GM19328 (cell line): ENCODE measurements at regions not wholly inside any gene's neighbourhood (a gene's known extent, or its start where the extent isn't known, plus 50 kb on each side); places are given as distances from the start of the nearest gene placed in this dataset.

Experiments used
- ATAC-seq: cut with Tn5 transposase; IDR thresholded peaks from one replicate; pipeline ENCODE4 v1.9.1; 2021; ENCODE audit warnings: mild to moderate bottlenecking, moderate library complexity; ENCODE audit not compliant: unreplicated experiment

GRCh38 chr18:8962855-8963635, 139.5 kb upstream of the NDUFV2 start:
- ATAC-seq = no peak

- ATAC-seq = no peak
These were observed 138.6 kb upstream of the NDUFV2 start for GRCh38 chr18:8963876-8964275.

- no peak for ATAC-seq
These were observed 137.1 kb upstream of the NDUFV2 start for GRCh38 chr18:8965398-8965797.

- no peak for ATAC-seq
These were observed 135.7 kb upstream of the NDUFV2 start for GRCh38 chr18:8966821-8967220.

GRCh38 chr18:8967573-8967972, 134.9 kb upstream of the NDUFV2 start:
- ATAC-seq = no peak

- no peak for ATAC-seq
These were observed 132.7 kb upstream of the NDUFV2 start for GRCh38 chr18:8969639-8970390.

GRCh38 chr18:8970843-8971242, 131.7 kb upstream of the NDUFV2 start:
- no peak for ATAC-seq

GRCh38 chr18:8972116-8972515, 130.4 kb upstream of the NDUFV2 start:
- ATAC-seq = no peak

GRCh38 chr18:8974279-8974678, 128.2 kb upstream of the NDUFV2 start:
- ATAC-seq = no peak

- ATAC-seq = no peak
These were observed 127.8 kb upstream of the NDUFV2 start for GRCh38 chr18:8974696-8975095.

- ATAC-seq = no peak
These were observed 126.9 kb upstream of the NDUFV2 start for GRCh38 chr18:8975624-8976023.

- ATAC-seq = no peak
These were observed 125.9 kb upstream of the NDUFV2 start for GRCh38 chr18:8976606-8977005.

- no peak for ATAC-seq
These were observed 125.3 kb upstream of the NDUFV2 start for GRCh38 chr18:8977166-8977565.

GRCh38 chr18:8977701-8978100, 124.8 kb upstream of the NDUFV2 start:
- ATAC-seq = no peak

- ATAC-seq = no peak
These were observed 124.1 kb upstream of the NDUFV2 start for GRCh38 chr18:8978394-8978793.

GRCh38 chr18:8979258-8979988, 123.1 kb upstream of the NDUFV2 start:
- no peak for ATAC-seq

GRCh38 chr18:8980496-8980895, 122.0 kb upstream of the NDUFV2 start:
- no peak for ATAC-seq

- no peak for ATAC-seq
These were observed 121.6 kb upstream of the NDUFV2 start for GRCh38 chr18:8980918-8981317.

- no peak for ATAC-seq
These were observed 119.9 kb upstream of the NDUFV2 start for GRCh38 chr18:8982416-8983183.

- no peak for ATAC-seq
These were observed 119.3 kb upstream of the NDUFV2 start for GRCh38 chr18:8983195-8983594.

- no peak for ATAC-seq
These were observed 118.3 kb upstream of the NDUFV2 start for GRCh38 chr18:8984131-8984721.
